ENCODE measurements at regions not wholly inside any gene's neighbourhood (a gene's known extent, or its start where the extent isn't known, plus 50 kb on each side); places are given as distances from the start of the nearest gene placed in this dataset.
"Not testable (repeated sequence)": the region's sequence is repeated elsewhere in the genome, so short reads cannot be mapped to it uniquely, and the experiment has no call there.

GRCh38 chr5:68865192-68865591 is 228.6 kb upstream of the SLC30A5 start:
- H3K4me1 Mint-ChIP-seq; H3K4me3 Mint-ChIP-seq; H4K20me1 ChIP-seq (replicated peaks; ENCODE audit: insufficient read depth); H3F3A ChIP-seq (replicated peaks; ENCODE audit: low read depth); H3K36me3 ChIP-seq (ENCODE audit: insufficient read depth); H3K27ac ChIP-seq (ENCODE audit: low read depth); H3K4me1 ChIP-seq (ENCODE audit: insufficient read depth); H3K4me3 ChIP-seq; H3K4me2 ChIP-seq; H3K79me2 ChIP-seq (replicated peaks; ENCODE audit: insufficient read depth); H3K27ac Mint-ChIP-seq; DNase-seq (ENCODE audit: low spot score); ATAC-seq; H3K27me3 Mint-ChIP-seq (ENCODE audit: insufficient read depth, low read depth, poor library complexity); H3K27me3 ChIP-seq (ENCODE audit: insufficient read depth): not testable (repeated sequence)
- 0 out of 2 replicates have a peak, but pooled peaks cover 16% of the 10 kb centered on the region for H3K9me2 ChIP-seq (ENCODE audit: insufficient read depth)
- H3K9me3 Mint-ChIP-seq: peaks cover 35% of the 10 kb centered on the region
- 0 out of 2 replicates have a peak overlapping the region, but pooled peaks have one; percentile 47 for H2AFZ ChIP-seq
- H3K36me3 Mint-ChIP-seq (ENCODE audit: low read depth): peaks cover 22% of the 10 kb centered on the region

GRCh38 chr5:68872088-68872839 is 221.6 kb upstream of the SLC30A5 start:
- DNase-seq (ENCODE audit: low spot score): peak; percentile 23
- no peaks in the 10 kb centered on the region for H3F3A ChIP-seq (replicated peaks; ENCODE audit: low read depth)
- no peaks in the 10 kb centered on the region for H3K4me1 ChIP-seq (ENCODE audit: insufficient read depth)
- no peak overlapping the region for H3K27ac ChIP-seq (ENCODE audit: low read depth)
- Mint-ChIP-seq H3K4me3 (no peak overlapping the region), H3K27ac (no peak overlapping the region; the same call in 1 of the 2 replicates), H3K4me1 (peaks cover 6% of the 10 kb centered on the region; the same call in 2 of the 3 replicates), H3K9me3 (no peaks in the 10 kb centered on the region; the same call in 2 of the 3 replicates), H3K27me3 (ENCODE audit: insufficient read depth, low read depth, poor library complexity) (no peaks in the 10 kb centered on the region), H3K36me3 (ENCODE audit: low read depth) (no peaks in the 10 kb centered on the region)
- no peaks in the 10 kb centered on the region for H3K79me2 ChIP-seq (replicated peaks; ENCODE audit: insufficient read depth)
- ATAC-seq: 0 out of 3 replicates have a peak, but pooled peaks have one; percentile 30
- H3K36me3 ChIP-seq (ENCODE audit: insufficient read depth): no peaks in the 10 kb centered on the region
- TF ChIP-seq REST (IDR thresholded peaks at IDR 0.05; ENCODE audit: unreplicated experiment): no peak
- TF ChIP-seq ZNF331 (CRISPR knock-in tag; IDR thresholded peaks at IDR 0.05; ENCODE audit: low read depth): no peak
- no peak for TF ChIP-seq NANOG (IDR thresholded peaks at IDR 0.05; ENCODE audit: borderline replicate concordance)
- TF ChIP-seq STAT1 (IDR thresholded peaks at IDR 0.05; ENCODE audit: unreplicated experiment): no peak
- H2AFZ ChIP-seq: peak overlapping the region; percentile 83
- H3K4me3 ChIP-seq: no peak overlapping the region
- no peak overlapping the region for H3K4me2 ChIP-seq
- H3K9me2 ChIP-seq (ENCODE audit: insufficient read depth): no peaks in the 10 kb centered on the region
- H4K20me1 ChIP-seq (replicated peaks; ENCODE audit: insufficient read depth): no peaks in the 10 kb centered on the region
- no peaks in the 10 kb centered on the region for H3K27me3 ChIP-seq (ENCODE audit: insufficient read depth)

- DNase-seq (ENCODE audit: low spot score) (no peak), ATAC-seq (no peak)
- Histone ChIP-seq H3K79me2 (replicated peaks; ENCODE audit: insufficient read depth) (no peaks in the 10 kb centered on the region), H4K20me1 (replicated peaks; ENCODE audit: insufficient read depth) (no peaks in the 10 kb centered on the region), H3K4me2 (no peak overlapping the region), H3K4me3 (no peak overlapping the region), H3K27me3 (ENCODE audit: insufficient read depth) (no peaks in the 10 kb centered on the region), H3K36me3 (ENCODE audit: insufficient read depth) (no peaks in the 10 kb centered on the region), H3F3A (replicated peaks; ENCODE audit: low read depth) (no peaks in the 10 kb centered on the region), H3K4me1 (ENCODE audit: insufficient read depth) (no peaks in the 10 kb centered on the region), H3K9me2 (ENCODE audit: insufficient read depth) (no peaks in the 10 kb centered on the region), H2AFZ (no peak overlapping the region), H3K27ac (ENCODE audit: low read depth) (no peak overlapping the region)
- peaks cover 6% of the 10 kb centered on the region; the same call in 2 of the 3 replicates for H3K4me1 Mint-ChIP-seq
- H3K27me3 Mint-ChIP-seq (ENCODE audit: insufficient read depth, low read depth, poor library complexity): no peaks in the 10 kb centered on the region
- no peaks in the 10 kb centered on the region for H3K36me3 Mint-ChIP-seq (ENCODE audit: low read depth)
- no peak overlapping the region for H3K4me3 Mint-ChIP-seq
- no peaks in the 10 kb centered on the region; the same call in 2 of the 3 replicates for H3K9me3 Mint-ChIP-seq
- no peak overlapping the region for H3K27ac Mint-ChIP-seq
- TF ChIP-seq ZNF114 (CRISPR knock-in tag; IDR thresholded peaks at IDR 0.05): no peak
- no peak for TF ChIP-seq ZNF331 (CRISPR knock-in tag; IDR thresholded peaks at IDR 0.05; ENCODE audit: low read depth)
- no peak for TF ChIP-seq REST (IDR thresholded peaks at IDR 0.05; ENCODE audit: unreplicated experiment)
Measured at GRCh38 chr5:68873198-68873597, 220.6 kb upstream of the SLC30A5 start.

Measured in GM23338 (cell line).